Activated T-cell treated with anti-CD3 and anti-CD28 coated beads for 1 hour (primary cell): ENCODE measurements at regions not wholly inside any gene's neighbourhood (a gene's known extent, or its start where the extent isn't known, plus 50 kb on each side); places are given as distances from the start of the nearest gene placed in this dataset.

Experiments
- DNase-seq: peaks from one replicate; pipeline ENCODE4 v3.0.0-alpha.2; 2020; ENCODE audit warnings: low read depth

DNA sequence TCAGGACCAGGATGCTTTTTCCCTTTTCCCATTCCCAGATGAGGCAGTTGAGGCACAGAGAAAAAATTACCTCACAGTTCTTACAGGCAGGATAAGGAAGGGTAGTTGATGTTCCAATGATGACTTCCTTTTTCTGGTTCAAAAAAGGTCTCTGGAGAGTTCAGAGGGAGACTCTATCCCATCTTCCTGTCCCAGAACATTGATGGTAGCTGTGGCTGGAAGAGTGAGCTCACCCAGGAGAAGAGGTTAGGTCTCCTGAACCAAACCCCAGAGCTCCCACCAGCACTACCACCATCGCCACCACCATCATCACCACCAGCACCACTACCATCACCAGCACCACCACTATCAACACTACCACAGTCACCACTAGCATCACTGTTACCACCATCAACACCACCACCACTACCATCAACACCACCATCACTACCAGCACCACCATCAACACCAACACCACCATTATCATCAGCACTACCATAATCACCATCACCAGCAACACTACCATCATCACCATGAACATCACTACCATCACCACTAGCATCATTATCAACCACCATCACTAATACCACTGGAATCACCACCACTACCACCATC lies 105.5 kb upstream of the RUNX3 start:
- no peak for DNase-seq

DNA sequence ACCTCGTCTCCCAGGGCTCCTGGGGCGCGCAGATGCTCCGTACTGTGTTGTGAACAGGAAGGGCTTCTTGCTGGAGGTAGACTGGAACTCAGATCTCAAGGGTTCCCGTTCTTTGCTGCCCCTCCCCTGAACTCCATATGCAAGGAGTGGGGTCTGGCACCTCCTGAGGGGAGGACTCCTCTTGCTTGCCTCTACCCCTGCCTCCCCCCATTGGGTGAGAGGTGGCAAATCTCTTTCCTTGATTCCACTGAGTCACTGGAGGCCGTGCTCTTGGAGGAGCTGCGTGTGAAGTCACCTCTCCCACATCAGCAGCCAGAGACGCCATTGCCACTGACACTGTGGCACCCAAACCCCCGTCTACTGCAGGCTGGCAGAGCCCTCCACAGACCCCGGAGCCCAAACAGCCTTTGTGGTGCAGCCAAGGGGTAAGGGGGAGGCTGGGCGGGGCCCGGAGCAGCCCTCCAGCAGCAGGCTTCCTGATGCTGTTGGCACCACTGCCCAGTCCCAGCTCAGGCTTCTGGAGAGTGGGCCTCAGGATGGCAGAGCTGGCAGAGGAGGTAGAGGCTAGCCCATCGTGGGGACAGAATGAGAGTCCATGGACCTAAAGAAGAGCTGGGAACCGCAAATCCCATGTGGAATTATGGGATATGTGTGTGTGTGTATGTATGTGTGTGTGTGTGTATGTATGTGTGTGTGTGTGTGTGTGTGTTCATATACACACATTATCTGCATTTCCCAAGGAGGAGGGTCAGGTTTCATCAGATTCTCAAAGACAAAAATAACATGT lies 104.9 kb upstream of the RUNX3 start:
- no peak for DNase-seq

DNA sequence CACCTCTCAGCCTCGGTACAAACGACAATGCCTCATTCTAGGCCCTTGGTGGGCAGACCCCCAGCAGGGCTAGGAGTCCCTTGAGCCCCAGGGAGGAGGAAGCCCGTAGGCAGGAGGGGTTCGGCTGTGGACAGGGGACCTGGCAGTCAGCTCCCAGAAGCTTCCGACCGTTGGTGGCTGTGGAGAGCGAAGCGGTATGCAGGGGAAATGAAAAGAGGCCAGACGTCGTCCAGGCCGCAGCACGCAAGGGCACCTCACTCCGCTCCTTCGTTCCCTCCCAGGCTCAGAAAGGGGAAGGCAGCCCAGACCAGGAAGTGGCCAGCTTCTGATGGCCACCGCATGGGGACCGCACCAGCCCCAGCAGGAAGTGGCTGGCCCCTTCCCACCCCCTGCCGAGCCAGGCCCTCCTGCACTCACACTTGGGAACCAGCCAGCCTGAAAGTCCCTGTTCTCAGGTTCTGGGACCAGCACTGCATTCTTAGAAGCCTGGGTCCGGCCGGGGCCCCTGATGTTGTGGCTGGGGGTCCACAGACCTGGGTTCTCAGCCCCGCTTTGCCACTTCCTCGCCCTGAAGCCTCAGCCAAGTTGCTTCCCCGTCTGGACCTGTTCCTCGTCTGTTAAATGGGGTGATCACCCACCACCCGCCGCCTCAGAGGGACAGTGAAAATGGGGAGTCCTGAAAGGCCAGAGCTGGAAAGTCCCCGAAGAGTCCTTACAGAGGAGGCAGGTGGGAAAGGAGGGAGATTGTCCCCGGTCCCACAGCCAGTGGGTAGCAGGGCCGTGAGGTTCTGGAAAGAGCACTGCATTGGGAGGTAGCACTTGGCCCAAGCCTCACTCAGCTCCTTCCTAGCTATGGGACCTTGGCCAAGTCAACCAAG lies 104.0 kb upstream of the RUNX3 start:
- DNase-seq = no peak

DNA sequence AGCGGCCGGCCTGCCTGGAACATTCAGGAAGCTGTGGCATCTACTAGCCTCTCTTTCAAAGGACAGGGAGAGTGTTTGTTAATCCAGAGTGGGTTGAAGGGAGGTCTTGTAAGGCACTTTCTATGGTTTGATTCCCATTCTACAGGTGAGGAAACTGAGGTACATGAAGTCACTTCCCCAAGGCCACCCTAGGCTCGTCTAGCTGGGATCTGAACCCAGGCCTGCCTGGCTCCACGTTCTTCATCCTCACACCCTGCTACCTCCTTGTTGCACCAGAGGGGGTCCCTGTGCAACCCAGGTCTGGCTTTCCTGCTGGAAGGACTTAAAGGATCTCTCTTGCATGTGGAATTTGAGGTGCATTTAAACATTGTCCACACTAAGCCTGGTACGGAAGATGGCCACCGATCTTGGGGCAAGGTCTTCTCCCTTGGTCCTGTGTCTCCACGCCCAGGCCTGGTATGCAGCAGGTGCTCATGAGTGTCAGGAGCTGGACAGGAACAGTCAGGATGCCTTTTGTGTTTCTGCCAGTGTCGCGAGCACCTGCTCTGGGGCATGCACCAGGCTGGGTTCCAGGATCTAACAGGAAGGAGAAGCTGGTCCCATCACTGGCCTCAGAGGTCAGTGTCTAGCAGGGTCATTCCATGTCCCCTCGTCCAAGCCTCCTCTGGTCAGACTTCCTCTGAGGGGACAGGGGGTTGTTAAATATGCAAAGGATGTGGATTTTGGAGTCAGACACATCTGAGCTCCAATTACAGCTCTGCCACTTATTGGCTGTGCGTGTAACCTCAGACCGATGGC lies 103.2 kb upstream of the RUNX3 start:
- no peak for DNase-seq

DNA sequence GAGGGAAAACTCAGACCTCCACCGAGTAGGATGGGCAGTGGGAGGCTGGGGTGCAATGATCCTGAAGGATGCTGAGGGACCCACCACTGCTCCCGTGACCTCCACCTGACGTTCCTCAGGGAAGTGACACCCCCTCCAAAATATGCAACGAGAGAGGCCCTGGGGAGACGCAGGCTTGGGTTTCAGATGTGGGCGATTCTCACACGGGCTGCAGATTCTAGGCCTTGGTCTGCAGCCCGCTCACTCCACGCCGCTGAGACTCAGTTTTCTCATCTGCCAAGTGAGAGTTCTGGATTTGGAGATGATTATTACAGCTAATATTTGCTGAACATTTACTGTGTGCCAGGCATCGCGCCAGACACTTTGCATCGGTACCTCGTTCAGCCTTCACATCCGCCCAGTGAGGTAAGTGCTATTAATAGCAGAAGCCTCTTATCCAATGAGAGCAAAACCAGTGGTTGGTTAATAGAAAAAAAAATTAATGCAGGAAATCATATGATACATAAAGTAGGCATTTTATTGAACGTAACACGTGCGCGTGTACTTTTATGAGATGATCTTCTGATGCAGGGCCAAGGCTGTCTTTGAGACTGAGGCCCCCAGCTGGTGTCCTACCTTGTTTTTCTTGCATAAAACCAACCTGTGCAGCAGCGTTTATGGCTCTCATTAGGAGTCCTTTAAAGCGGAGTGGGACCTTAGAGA lies 102.0 kb upstream of the RUNX3 start:
- peak; percentile 44 for DNase-seq

DNA sequence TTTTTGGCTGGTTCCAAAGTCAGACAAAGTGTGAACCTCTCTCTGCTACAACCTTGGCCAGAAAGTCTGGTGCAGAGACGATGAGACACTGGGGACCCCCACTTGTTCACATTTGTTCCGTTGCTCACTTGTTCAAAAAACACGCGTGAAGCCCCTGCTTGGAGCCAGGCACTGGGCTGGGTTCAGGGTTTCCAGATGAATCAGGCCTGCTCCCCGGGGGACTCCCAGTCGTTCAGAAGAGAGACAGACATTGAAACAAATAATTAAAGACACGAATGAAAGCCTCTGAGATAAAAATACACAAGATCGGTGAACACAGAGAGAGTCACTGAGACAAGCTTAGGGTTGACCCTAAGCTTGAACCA lies 101.5 kb upstream of the RUNX3 start:
- DNase-seq = peak; percentile 33

DNA sequence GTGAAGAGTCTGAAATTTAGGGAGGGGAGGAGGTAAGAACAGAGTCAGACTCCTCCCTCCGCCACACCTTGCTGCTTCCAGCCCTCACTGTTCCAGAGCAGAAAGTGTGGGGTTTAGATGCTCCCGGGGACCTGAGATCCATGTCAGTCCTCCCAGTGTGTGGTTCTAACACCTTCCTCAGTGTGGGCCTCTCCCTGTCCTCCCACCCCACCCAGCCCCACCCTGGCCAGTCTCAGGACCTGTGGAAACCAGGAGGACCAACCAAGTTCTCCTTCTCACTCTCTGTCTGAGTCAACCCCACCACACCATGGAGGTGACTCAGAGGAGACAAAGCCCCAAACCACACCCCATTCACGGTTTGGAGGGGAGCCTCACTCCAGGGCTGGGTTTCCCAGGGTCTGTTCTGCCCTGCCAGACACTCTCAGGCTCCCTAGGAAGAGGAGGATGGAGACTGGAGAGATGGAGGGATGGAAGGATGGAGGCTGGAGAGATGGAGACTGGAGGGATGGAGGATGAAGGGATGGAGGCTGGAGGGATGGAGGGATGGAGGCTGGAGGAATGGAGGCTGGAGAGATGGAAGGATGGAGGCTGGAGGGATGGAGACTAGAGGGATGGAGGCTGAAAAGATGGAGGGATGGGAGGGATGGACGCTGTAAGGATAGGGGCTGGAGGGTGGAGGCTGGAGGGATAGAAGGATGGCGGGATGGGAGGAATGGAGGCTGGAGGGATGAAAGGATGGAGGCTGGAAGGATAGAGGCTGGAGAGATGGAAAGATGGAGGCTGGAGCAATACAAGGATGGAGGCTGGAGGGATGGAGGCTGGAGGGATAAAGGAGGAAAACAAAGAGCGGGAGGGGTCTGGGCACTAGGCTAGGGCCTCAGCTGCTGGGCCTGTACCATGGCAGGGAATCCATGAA lies 100.9 kb upstream of the RUNX3 start:
- peak; percentile 57 for DNase-seq

DNA sequence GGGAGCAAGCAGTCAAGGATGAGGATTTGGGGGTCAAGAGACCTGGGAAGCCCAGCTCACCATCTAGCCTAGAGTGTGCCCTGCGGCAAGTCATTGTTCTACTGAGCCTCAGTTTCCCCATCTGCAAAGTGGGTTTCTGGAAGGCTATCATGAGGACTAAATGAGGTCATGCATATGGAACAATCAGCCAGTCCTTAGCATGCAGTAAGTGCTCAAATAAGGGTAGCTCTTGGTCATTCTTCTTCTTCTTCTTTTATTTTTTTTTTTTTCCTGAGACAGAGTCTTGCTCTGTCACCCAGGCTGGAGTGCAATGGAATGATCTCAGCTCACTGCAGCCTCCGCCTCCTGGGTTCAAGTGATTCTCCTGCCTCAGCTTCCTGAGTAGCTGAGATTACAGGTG lies 99.9 kb upstream of the RUNX3 start:
- DNase-seq = no peak

DNA sequence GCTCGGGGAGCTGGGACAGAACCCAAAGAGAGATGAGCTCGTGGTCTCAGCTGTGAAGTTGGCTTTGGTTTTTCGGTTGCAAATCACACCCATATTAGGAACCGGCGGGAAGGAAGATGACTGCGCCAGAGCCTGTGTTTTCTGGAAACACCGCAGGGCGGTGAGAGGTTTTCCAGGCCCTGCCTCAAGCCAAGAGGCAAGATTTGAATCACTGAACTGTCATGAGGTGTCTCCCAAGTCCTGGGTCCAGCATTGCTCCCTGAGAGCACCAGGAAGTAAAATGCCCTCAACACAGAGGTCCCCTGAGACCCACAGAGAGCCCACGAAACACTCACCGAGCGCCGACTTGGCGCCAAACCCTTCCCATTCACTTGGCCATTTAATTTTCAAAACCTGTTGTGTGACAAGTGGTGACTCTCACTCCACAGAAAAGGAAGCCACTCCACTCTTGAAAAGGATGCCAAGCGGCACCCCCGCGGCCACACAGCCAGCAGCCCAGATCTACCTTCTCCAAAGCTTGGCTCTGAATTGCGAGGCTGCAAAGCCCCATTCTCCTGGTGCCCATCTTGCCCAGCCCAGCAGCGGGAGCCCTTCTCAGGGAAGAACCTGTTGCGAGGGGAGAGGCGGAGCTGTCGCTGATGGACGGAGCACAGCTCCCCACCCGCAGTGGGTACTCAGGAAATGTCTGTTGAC lies 99.0 kb upstream of the RUNX3 start:
- no peak for DNase-seq

DNA sequence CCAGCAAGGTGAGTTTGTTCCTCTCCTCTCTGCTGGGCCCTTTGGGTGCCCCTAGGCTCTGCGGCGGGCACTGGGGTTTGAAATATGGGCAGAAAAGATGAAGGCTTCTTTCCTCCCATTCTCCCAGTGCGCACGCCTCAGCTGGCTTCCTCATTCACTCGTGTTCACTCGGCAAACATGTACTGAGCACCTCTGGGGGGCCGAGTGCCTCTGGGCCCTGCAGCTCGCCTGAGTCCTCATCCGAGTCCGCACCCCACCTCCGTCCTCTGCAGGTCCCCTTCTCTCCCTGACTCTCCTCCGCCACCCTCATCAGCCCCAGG lies 98.5 kb upstream of the RUNX3 start:
- no peak for DNase-seq

DNA sequence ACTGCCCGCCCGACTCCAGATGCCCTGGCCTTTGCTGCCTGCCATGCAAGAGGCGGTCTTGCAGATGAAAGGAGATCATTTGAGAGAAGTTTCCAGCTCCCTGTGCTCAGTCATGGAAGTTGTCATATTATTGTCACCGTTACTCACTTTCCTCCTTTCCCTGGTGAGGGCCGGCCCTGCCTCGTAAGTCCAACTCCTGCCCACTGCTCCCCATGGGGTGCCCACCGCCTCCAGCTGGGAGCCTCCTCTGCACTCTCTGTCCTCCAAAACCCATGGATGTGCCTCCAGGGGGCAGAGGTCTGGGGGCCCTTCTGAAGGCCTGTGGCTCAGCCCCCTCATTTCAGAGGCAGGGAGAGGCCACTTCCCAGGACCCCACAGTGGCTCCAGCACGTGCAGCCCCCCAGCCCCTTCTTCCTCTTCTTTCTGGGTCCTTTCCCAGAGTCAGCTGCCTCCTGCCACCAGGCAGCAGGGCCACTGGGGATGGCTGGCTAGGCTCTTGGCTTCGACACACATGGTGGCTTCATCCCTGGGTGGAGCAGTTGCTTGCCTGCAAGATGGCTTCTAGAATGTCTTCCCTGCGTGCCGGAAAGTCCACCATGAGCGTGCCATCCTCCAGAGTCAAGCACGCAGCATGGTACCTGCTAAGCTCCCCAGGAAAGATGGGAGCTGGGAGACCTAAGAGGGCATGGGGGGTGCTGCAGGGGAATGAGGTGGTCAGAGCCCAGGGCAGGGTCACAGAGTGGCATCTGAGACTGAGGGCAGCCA lies 97.9 kb upstream of the RUNX3 start:
- DNase-seq = no peak

DNA sequence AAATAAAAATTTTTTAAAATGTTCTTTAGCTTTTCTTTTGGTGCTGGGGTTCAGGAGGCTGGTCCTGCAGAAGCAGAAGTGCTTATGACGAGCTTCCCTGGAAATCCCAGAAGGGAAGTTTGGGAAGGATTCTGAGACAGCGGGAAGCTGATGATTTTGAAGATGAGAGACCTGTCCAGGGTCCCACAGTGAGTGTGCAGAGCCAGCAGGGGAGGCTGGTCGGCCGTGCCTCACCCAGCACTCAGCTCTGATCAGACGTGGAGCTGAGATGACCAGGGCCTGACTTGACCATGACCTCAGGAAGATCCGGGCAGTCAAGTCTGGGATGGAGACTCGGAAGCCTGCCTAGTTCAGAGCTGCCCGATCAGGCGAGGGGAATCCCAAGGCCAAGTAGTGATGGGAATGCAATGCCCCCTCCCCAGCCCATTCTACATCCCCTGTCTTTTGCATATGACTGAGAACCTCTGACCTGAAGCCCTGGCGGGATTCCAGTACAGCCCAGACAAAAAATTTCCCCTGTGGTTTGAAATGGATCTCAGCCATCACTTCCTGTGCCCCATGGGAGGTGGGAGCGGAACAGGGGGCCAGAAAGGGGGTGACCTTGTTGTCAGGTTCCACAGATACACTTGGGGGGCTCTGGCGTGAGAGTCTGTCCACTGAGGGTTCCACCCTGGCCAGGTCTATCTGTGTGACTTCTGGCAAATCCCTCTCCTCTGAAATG lies 96.8 kb upstream of the RUNX3 start:
- DNase-seq = no peak

DNA sequence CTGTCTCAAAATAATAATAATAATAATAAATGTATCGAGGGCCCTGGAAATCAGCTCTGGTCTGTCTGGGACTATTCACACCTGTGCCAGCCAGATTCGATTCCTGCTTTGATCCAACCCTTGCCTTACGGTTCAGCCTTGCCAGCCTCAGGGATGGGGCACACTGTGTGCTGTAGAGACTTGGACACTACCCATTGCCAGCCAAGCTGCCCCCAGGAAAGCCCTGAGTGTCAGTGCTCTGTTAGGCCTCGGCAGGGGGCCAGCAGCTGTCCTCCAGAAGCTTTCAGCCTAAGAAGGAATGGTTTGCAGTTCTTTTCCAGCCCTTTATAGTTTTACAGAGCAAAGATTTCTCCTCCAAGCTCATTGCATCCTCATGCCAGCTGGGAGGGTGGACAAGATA lies 96.2 kb upstream of the RUNX3 start:
- no peak for DNase-seq

DNA sequence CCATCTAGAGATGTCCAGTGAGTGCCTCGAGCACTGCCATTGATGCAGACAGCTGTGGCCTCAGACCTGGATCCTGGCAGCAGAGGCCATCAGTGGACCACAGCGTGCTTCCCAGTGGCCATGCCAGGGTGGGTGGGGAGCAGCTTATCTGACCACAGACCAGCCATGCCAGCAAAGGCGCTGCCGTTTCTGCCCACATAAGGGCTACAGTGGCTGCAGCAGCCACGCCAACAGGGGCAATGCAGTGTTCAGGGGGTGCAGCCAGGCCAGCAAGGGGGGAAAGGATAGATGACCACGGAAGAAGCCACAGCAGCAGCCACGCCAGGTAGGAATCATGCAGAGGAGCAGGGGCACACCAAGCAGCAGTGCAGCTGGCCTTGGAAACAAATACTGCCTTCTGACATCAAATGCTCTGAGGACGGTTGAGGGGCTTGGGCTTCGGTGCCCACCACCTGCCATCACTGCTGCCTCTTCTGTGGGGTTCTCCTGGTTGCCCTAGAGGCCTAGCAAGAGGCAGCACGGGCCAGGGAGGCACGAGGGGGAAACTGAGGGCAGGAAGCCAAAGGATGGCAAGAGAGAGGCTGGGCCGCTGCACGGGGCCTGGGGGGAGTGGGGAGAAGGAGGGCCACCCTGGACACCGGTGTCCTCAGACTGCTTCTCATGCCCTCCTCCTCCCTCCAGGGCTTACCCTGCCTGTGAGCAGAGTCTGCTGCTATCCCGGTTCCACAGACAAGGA lies 94.7 kb upstream of the RUNX3 start:
- DNase-seq = no peak

DNA sequence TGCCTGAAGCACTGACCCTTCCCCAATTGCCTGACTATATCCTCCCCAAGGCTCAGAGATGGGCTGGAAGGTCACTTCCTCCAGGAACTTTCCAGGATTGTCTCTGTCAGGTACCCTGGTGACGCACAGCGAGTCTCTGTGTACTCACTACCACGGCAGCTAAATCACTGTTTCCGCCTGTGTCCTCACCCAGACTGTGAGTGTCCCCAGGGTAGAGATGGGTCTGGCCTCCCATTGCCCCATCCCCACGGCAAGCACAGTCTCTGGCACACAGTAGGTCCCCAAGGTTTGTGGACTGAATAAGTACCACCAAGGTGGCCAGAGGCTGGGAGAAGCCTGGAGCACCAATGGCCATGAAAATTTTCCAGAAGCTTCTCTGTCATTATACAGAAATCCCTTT lies 93.8 kb upstream of the RUNX3 start:
- no peak for DNase-seq

DNA sequence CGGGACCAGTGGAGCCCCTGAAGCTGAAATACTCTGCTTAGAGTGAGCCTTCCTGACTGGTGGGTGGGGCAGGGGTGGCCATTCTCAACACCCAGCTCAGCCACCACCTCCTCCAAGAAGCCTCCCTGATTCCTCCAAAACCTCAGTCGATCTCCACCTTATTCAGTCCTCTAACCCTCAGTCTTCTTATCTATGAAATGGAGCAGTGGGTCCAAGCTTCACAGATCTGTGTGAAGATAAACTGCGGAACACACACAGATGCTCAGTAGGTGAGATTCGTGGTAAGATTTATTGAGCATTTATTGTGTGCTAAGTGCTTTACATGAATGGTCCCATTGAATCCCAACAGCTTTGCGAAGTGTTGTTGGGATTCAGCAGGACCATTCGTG lies 93.1 kb upstream of the RUNX3 start:
- no peak for DNase-seq

DNA sequence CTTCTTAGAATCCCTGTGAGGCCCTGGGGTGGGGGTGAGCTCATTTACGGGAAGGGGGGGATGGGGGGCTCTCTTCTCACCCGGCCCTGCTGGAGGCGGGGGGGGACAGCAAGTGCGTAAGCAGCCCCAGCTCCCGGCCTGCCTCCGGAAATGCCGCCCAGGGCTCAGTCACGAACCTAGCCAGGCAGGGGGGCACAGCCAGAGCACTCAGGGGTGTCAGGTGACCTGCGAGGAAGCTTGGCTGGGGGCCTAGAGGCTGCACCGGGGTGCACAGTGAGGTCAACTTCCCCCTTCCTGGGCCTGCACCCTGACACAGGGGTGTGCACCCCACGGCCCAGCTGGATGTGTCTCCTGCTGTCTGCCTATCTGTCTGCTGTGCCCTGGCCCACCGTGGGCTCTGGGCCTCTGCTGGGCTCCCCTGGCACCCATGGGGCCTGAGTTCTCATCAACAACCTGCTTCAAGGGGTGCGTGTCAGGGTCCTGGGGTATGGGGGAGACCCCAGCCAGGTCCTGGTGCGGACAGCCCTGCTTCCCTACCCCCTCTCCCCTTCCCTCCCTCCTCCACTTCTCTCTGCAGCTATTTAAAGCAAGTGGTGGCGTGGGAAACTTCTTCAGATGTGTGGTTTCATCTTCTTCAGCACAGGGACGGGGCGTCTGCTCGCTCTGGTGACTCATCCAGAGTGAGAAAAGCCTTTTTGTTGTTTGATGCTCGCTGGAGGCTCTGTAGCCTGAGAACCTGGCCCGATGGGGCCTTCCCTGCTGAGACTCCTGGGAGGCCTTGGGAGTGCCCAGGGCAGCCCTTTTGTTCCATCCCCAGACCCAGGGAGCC lies 92.5 kb upstream of the RUNX3 start:
- peak; percentile 86 for DNase-seq
